H1 (cell line): ENCODE measurements at regions not wholly inside any gene's neighbourhood (a gene's known extent, or its start where the extent isn't known, plus 50 kb on each side); places are given as distances from the start of the nearest gene placed in this dataset.

Experiments used
- ASH2L ChIP-seq: fragments of 200-600, 300-600 bp; sonication (generic); IDR thresholded peaks from one replicate; pipeline ENCODE4 v1.7.1; 2017; ENCODE audit warnings: low read length
- KDM5A ChIP-seq: fragments of 200-600 bp; IDR thresholded peaks from 2 replicates; pipeline ENCODE4 v1.7.1; 2012; ENCODE audit warnings: mild to moderate bottlenecking, low read length, inconsistent platforms, mixed read lengths
- NANOG ChIP-seq: IDR thresholded peaks from 2 replicates; pipeline ENCODE4 v1.6.1; 2011; ENCODE audit warnings: low read length, low read depth, mild to moderate bottlenecking, inconsistent platforms; ENCODE audit not compliant: insufficient read depth, poor library complexity, severe bottlenecking
- POU5F1 ChIP-seq: IDR thresholded peaks from 2 replicates; pipeline ENCODE4 v1.6.1; 2011; ENCODE audit warnings: low read depth, mild to moderate bottlenecking, low read length, moderate library complexity

- TF ChIP-seq NANOG (no peak), ASH2L (no peak), POU5F1 (no peak), KDM5A (no peak)
Measured at GRCh38 chr7:156194813-156195212, 382.6 kb upstream of the SHH start (continued).
